Psoas muscle (tissue), 7 donors: ENCODE measurements at regions not wholly inside any gene's neighbourhood (a gene's known extent, or its start where the extent isn't known, plus 50 kb on each side); places are given as distances from the start of the nearest gene placed in this dataset.

ENCODE experiments used
- ATAC-seq, 4 donors: fragments of 200-7000 bp; cut with Tn5 transposase; one replicate each; pipeline ENCODE4 v1.9.1; 2020; ENCODE audit warnings: moderate library complexity in 3 of 4, mild to moderate bottlenecking in 2 of 4
- DNase-seq, 2 donors: peaks; one replicate each; pipeline ENCODE4 v3.0.0-alpha.2; 2020
- H3K27ac ChIP-seq: fragments of 200-600 bp; one replicate; pipeline ENCODE4 v1.8.0; 2022
- H3K27me3 ChIP-seq, 3 donors: fragments of 200-600 bp in 1 of 3; one replicate each; pipeline versions ENCODE4 v1.6.1 to v1.8.0; 2013 to 2022; ENCODE audit warnings: low read length in 2 of 3, mild to moderate bottlenecking in 2 of 3, moderate library complexity in 1 of 3; ENCODE audit not compliant: insufficient read depth in 3 of 3
- H3K36me3 ChIP-seq, 2 donors: fragments of 200-600 bp in 1 of 2; one replicate each; pipeline versions ENCODE4 v1.6.1 to v1.8.0; 2013 to 2022; ENCODE audit warnings: low read depth in 1 of 2, mild to moderate bottlenecking in 1 of 2, moderate library complexity in 1 of 2; ENCODE audit not compliant: insufficient read depth in 1 of 2
- H3K4me1 ChIP-seq: fragments of 200-600 bp; one replicate; pipeline ENCODE4 v1.8.0; 2022
- H3K4me3 ChIP-seq: fragments of 200-600 bp; one replicate; pipeline ENCODE4 v1.8.0; 2022; ENCODE audit warnings: mild to moderate bottlenecking
- H3K9me3 ChIP-seq: fragments of 200-600 bp; one replicate; pipeline ENCODE4 v1.8.0; 2022
- CTCF ChIP-seq: fragments of 200-600 bp; IDR thresholded peaks from one replicate; pipeline ENCODE4 v1.8.0; 2022; ENCODE audit warnings: antibody characterized with exemption
- WGBS, 3 donors: extraction: QIAGEN DNeasy Blood & Tissue Kit; methylation state at CpG; one replicate each; pipeline versions ENCODE4 v1.1.6 to v1.1.7; 2013; 5-methylcytosine and 5-hydroxymethylcytosine counted together
- intact Hi-C, 2 donors: fragments of 100-400 bp; cut with DNase I; formaldehyde crosslinking; loops; one replicate each; pipeline versions ENCODE4 v1.11.0 to v1.14.2; 2022
- donor health status: healthy with polysubstance abuse.
- donor health status: DM: no; HTN: no; CAD: no; lungs with moderate emphysema.
- donor health status: Bipolar disorder and iron deficiency.
- donor health status: healthy.
- donor health status: DM: yes; HTN: yes; CAD: no.
- donor health status: DM: no; HTN: no; CAD: no.
- donor health status: DM: yes; HTN: yes; CAD: no.

- Histone ChIP-seq H3K27ac (no peak overlapping the region), H3K27me3 (no peaks in the 10 kb centered on the region), H3K4me3 (no peak overlapping the region), H3K9me3 (no peaks in the 10 kb centered on the region), H3K36me3 (no peaks in the 10 kb centered on the region), H3K4me1 (no peaks in the 10 kb centered on the region)
- WGBS, 3 donors: 49 to 76% (median 56%) methylated on average over 1 of the region's 1 CpG
- DNase-seq: no peak
- no peak for TF ChIP-seq CTCF
- ATAC-seq: no peak
- intact Hi-C loops: no loop called here
Measured at GRCh38 chr14:86414146-86414545, 884.2 kb downstream of the FLRT2 start.

- H3K27me3 ChIP-seq: no peaks in the 10 kb centered on the region
- 61 to 66% (median 63%) methylated on average over 3 of the region's 3 CpGs for whole genome bisulfite sequencing, 3 donors
- H3K9me3 ChIP-seq: no peaks in the 10 kb centered on the region
- ATAC-seq (no peak), DNase-seq (no peak)
- H3K36me3 ChIP-seq: no peaks in the 10 kb centered on the region
- intact Hi-C loops: no loop called here
- no peak for TF ChIP-seq CTCF
- H3K4me3 ChIP-seq: no peak overlapping the region
- H3K4me1 ChIP-seq: no peaks in the 10 kb centered on the region
- H3K27ac ChIP-seq: no peak overlapping the region
Measured at GRCh38 chr14:86404989-86405649, 875.2 kb downstream of the FLRT2 start.

- Histone ChIP-seq H3K4me3 (no peak overlapping the region), H3K9me3 (no peaks in the 10 kb centered on the region), H3K27ac (no peak overlapping the region), H3K4me1 (no peaks in the 10 kb centered on the region), H3K36me3 (no peaks in the 10 kb centered on the region), H3K27me3 (no peaks in the 10 kb centered on the region)
- no peak for ATAC-seq
- TF ChIP-seq CTCF: no peak
- no peak for DNase-seq
- 77 to 82% (median 78%) methylated on average over 2 of the region's 2 CpGs for WGBS, 3 donors
- intact Hi-C loops: no loop called here
Measured at GRCh38 chr14:86404425-86404824, 874.5 kb downstream of the FLRT2 start.

GRCh38 chr14:86402545-86402944, 872.6 kb downstream of the FLRT2 start:
- Histone ChIP-seq H3K36me3 (no peaks in the 10 kb centered on the region), H3K27me3 (no peaks in the 10 kb centered on the region), H3K4me3 (no peak overlapping the region), H3K4me1 (no peaks in the 10 kb centered on the region), H3K9me3 (no peaks in the 10 kb centered on the region), H3K27ac (no peak overlapping the region)
- intact Hi-C loops: no loop called here
- DNase-seq (no peak), ATAC-seq (no peak)
- 80 to 86% (median 85%) methylated on average over 1 of the region's 1 CpG for WGBS, 3 donors
- TF ChIP-seq CTCF: no peak

GRCh38 chr14:86391085-86391484, 861.1 kb downstream of the FLRT2 start:
- no peaks in the 10 kb centered on the region for H3K9me3 ChIP-seq
- ATAC-seq (no peak), DNase-seq (no peak)
- no peaks in the 10 kb centered on the region for H3K36me3 ChIP-seq
- no peak overlapping the region for H3K4me3 ChIP-seq
- H3K4me1 ChIP-seq: no peaks in the 10 kb centered on the region
- no peak overlapping the region for H3K27ac ChIP-seq
- 91 to 92% (median 91%) methylated on average over 6 of the region's 6 CpGs for WGBS, 3 donors
- H3K27me3 ChIP-seq: no peaks in the 10 kb centered on the region
- intact Hi-C loops: no loop called here
- TF ChIP-seq CTCF: no peak
